ENCODE measurements at regions not wholly inside any gene's neighbourhood (a gene's known extent, or its start where the extent isn't known, plus 50 kb on each side); places are given as distances from the start of the nearest gene placed in this dataset.

GRCh38 chr11:111444040-111444439 is 65.0 kb upstream of the POU2AF1 start:
- no peak for DNase-seq

- DNase-seq = no peak
These were observed 64.6 kb upstream of the POU2AF1 start for GRCh38 chr11:111443640-111444039.

- DNase-seq = no peak
These were observed 64.0 kb upstream of the POU2AF1 start for GRCh38 chr11:111443032-111443431.

- no peak for DNase-seq
These were observed 62.4 kb upstream of the POU2AF1 start for GRCh38 chr11:111441443-111441842.

- DNase-seq = no peak
These were observed 61.5 kb upstream of the POU2AF1 start for GRCh38 chr11:111440416-111441205.

GRCh38 chr11:111439901-111440300 is 60.8 kb upstream of the POU2AF1 start:
- DNase-seq = no peak

- no peak for DNase-seq
These were observed 59.9 kb upstream of the POU2AF1 start for GRCh38 chr11:111438846-111439520.

GRCh38 chr11:111438168-111438567 is 59.1 kb upstream of the POU2AF1 start:
- DNase-seq = no peak

- no peak for DNase-seq
These were observed 56.1 kb upstream of the POU2AF1 start for GRCh38 chr11:111435046-111435698.

- DNase-seq = peak in 2 of 3 donors; percentile 23 to 56
These were observed 50.0 kb upstream of the POU2AF1 start for GRCh38 chr11:111429066-111429506.

All from muscle of back (tissue), 3 donors.